Brain microvascular endothelial cell (primary cell): ENCODE measurements at regions not wholly inside any gene's neighbourhood (a gene's known extent, or its start where the extent isn't known, plus 50 kb on each side); places are given as distances from the start of the nearest gene placed in this dataset.

Source experiments
- DNase-seq: peaks from one replicate; pipeline ENCODE4 v3.0.0-alpha.2; 2020
- H3K27ac ChIP-seq: fragments of 250-450 bp; sonication (Bioruptor Pico); 2 replicates; pipeline ENCODE4 v1.5.1; 2020; ENCODE audit warnings: mild to moderate bottlenecking, moderate library complexity
- H3K27me3 ChIP-seq: fragments of 250-450 bp; sonication (Bioruptor Pico); replicated peaks from 2 replicates; pipeline ENCODE4 v1.5.1; 2020; ENCODE audit warnings: mild to moderate bottlenecking
- H3K36me3 ChIP-seq: fragments of 250-450 bp; sonication (Bioruptor Pico); replicated peaks from 2 replicates; pipeline ENCODE4 v1.5.1; 2020; ENCODE audit warnings: mild to moderate bottlenecking
- H3K4me3 ChIP-seq: 2 replicates; pipeline ENCODE4 v1.5.1; 2011; ENCODE audit warnings: low read depth, mild to moderate bottlenecking, control low read depth, low read length, moderate library complexity
- in situ Hi-C: cut with HindIII; loops from 2 replicates; pipeline ENCODE4 v1.10.0; 2017; ENCODE audit warnings: low sequenced_read_pairs, low pct_ligation_motif_present
- TF ChIP-seq, protein P1 (sequence below): IDR thresholded peaks from 2 replicates; pipeline ENCODE4 v1.5.1; 2011; ENCODE audit warnings: low read depth, mild to moderate bottlenecking, moderate library complexity, low read length, control low read depth, inconsistent platforms; ENCODE audit errors: missing control alignments

DNA sequence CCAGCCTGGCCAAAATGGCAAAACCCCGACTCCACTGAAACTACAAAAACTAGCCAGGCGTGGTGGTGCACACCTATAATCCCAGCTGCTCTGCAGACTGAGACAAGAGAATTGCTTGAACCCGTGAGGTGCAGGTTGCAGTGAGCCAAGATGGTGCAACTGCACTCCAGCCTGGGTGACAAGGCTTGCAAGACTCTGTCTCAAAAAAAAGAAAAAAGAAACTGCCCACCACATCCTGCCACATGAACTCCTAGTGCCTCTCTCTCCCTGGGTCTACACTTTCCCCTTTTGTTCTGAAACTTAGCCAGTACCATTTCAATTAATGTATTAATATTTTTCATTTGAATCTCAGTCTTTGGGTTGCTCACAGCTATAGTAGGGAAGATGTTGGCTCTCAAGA, 192.2 kb upstream of the MME start:
- H3K4me3 ChIP-seq: no peak overlapping the region
- H3K36me3 ChIP-seq: no peaks in the 10 kb centered on the region
- no peaks in the 10 kb centered on the region for H3K27me3 ChIP-seq
- no peak overlapping the region for H3K27ac ChIP-seq
- in situ Hi-C loops: no loop called here
- TF ChIP-seq, protein P1, sequence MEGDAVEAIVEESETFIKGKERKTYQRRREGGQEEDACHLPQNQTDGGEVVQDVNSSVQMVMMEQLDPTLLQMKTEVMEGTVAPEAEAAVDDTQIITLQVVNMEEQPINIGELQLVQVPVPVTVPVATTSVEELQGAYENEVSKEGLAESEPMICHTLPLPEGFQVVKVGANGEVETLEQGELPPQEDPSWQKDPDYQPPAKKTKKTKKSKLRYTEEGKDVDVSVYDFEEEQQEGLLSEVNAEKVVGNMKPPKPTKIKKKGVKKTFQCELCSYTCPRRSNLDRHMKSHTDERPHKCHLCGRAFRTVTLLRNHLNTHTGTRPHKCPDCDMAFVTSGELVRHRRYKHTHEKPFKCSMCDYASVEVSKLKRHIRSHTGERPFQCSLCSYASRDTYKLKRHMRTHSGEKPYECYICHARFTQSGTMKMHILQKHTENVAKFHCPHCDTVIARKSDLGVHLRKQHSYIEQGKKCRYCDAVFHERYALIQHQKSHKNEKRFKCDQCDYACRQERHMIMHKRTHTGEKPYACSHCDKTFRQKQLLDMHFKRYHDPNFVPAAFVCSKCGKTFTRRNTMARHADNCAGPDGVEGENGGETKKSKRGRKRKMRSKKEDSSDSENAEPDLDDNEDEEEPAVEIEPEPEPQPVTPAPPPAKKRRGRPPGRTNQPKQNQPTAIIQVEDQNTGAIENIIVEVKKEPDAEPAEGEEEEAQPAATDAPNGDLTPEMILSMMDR: no peak
- DNase-seq: no peak

DNA sequence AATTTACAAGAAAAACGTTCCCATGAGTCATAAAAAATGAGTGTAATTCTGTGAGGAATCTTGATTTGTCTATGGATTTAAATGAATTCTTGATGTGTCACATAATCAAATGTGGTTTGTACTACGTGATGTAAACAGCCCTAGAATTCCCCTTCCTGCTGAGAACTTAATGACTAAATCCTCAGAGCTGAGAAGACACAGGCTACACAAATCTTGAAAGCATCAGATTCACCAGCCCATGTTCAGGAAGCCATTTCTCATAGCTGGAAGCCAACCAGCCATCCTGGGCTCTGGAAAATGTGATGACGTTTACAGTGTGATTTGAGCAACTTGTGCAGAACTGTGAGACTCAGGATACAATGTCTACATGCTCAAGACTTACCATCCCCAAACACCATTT, 193.7 kb upstream of the MME start:
- in situ Hi-C loops: no loop called here
- TF ChIP-seq, protein P1: no peak
- H3K4me3 ChIP-seq: no peak overlapping the region
- no peaks in the 10 kb centered on the region for H3K27me3 ChIP-seq
- peak; percentile 92 for DNase-seq
- H3K27ac ChIP-seq: peak overlapping the region; percentile 91
- no peaks in the 10 kb centered on the region for H3K36me3 ChIP-seq

DNA sequence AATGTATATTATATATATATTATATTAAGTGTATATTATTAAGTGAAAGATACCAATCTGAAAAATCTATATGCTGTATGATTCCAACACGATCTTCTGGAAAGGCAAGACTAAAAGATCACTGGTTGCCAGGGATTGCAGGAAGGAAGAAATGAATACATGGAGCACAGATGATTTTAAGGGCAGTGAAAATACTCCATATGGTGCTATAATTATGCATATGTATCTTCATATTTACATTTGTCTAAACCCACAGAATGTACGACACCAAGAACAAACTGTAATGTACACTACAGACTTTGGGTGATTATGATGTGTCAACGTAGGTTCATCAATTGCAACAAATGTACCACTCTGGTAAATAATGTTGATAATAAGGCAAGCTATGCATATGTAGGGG, 194.7 kb upstream of the MME start:
- H3K27ac ChIP-seq: peak overlapping the region; percentile 91
- H3K36me3 ChIP-seq: no peaks in the 10 kb centered on the region
- TF ChIP-seq, protein P1: no peak
- no peak overlapping the region for H3K4me3 ChIP-seq
- no peaks in the 10 kb centered on the region for H3K27me3 ChIP-seq
- in situ Hi-C loops: no loop called here
- DNase-seq: no peak

DNA sequence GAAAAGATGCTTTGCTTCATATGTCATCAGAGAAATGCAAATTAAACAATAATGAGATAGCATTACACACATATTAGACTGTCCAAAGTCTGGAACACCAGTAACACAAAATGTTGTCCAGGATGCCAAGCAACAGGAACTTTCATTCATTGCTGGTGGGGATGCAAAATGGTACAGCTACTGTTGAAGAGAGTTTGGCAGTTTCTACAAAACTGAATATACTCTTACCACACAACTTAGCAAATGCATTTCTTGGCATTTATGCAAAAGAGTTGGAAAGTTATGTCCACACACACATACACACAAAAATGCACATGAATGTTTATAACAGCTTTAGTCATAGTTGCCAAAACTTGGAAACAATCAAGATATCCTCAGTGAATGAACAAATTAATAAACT, 195.2 kb upstream of the MME start:
- in situ Hi-C loops: no loop called here
- TF ChIP-seq, protein P1: no peak
- no peak for DNase-seq

DNA sequence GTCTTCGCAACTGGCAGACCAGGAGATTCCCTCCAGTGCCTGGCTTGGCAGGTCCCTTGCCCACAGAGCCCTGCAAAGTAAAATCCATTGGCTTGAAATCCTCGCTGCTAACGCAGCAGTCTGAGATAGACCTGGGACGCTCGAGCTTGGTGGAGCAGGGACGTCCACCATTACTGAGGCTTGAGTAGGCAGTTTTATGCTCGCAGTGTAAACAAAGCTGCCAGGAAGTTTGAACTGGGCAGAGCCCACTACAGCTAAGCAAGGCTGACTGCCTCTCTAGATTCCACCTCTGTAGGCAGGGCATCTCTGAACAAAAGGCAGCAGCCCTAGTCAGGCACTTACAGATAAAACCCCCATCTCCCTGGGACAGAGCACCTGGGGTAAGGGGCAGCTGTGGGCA, 205.0 kb upstream of the MME start:
- TF ChIP-seq, protein P1: no peak
- no peak for DNase-seq
- Histone ChIP-seq H3K27ac (no peak overlapping the region), H3K4me3 (no peak overlapping the region), H3K36me3 (no peaks in the 10 kb centered on the region), H3K27me3 (no peaks in the 10 kb centered on the region)
- in situ Hi-C loops: no loop called here

More for the DNA sequence above, 195.2 kb upstream of the MME start:
- H3K36me3 ChIP-seq: no peaks in the 10 kb centered on the region
- H3K4me3 ChIP-seq: no peak overlapping the region
- H3K27me3 ChIP-seq: no peaks in the 10 kb centered on the region
- no peak overlapping the region for H3K27ac ChIP-seq

DNA sequence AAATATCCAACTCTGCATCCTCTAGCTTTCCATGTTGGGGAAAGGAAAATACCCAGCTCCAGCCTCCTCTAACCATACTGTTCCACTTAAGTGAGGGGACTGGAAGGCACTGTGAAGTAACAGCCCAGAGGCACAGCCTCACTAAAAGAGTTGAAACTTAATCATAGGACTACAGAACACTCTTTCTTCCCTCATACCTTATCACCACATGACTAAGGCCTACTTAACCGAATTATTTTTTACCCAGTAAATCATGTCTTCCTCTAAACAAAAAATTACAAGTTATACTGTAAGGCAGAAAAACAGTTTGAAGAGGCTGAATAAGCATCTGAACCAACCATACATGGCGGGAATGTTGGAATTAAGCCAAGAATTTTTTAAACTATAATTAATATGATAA, 207.4 kb upstream of the MME start:
- no peak for DNase-seq
- no peaks in the 10 kb centered on the region for H3K36me3 ChIP-seq
- no peaks in the 10 kb centered on the region for H3K27me3 ChIP-seq
- H3K27ac ChIP-seq: no peak overlapping the region
- TF ChIP-seq, protein P1: no peak
- in situ Hi-C loops: no loop called here
- H3K4me3 ChIP-seq: no peak overlapping the region
